T-helper 1 cell treated with Interleukin-12 subunit alpha and Interleukin-12 subunit beta and Interleukin-4 antibody, amounts not matched to agents 30 ng/mL and 1 ng/mL, for 36 hours (primary cell): ENCODE measurements at regions not wholly inside any gene's neighbourhood (a gene's known extent, or its start where the extent isn't known, plus 50 kb on each side); places are given as distances from the start of the nearest gene placed in this dataset.

Experiments used
- intact Hi-C: fragments of 100-400 bp; cut with micrococcal nuclease; formaldehyde crosslinking; loops from one replicate; pipeline ENCODE4 v1.15.1; 2024

DNA sequence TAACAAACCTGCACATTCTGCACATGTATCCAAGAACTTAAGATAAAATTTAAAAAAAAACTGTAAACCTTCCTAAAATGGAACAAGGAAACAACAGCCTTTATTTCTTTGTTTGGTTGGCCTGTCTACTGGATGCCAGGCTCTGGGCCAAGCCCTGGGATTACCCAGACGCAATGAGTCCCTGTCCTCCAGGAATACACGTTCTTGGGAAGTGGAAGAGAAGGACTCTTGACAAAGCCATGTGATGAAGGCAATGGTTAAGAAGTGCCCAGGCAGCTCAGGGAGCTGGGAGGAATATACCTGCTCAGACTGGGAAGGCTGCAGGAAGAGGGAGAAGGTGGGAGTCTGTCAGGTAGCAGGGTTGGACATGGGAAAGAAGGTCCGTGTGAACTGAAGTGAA is 115.4 kb downstream of the AXIN2 start:
- intact Hi-C loops, result no loop called here

DNA sequence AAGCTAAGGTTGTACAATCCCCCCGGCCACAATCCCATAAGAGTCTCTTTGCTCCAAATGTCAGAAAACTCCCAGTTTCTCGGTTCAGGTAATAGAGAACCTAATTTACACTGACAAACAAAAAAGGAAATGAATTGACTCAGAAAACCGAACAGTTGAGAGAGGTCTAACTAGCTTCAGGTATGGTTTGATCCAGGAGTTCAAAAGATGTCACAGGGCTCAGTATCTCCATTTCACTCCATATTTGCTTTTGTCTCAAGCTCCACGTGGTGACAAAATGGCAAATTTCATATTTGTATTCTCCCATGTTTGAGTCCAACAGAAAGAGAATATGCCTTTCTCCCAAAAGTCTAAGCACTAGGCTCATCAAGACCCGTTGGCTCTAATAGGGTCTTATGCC is 117.4 kb downstream of the AXIN2 start:
- intact Hi-C loops, result no loop called here

DNA sequence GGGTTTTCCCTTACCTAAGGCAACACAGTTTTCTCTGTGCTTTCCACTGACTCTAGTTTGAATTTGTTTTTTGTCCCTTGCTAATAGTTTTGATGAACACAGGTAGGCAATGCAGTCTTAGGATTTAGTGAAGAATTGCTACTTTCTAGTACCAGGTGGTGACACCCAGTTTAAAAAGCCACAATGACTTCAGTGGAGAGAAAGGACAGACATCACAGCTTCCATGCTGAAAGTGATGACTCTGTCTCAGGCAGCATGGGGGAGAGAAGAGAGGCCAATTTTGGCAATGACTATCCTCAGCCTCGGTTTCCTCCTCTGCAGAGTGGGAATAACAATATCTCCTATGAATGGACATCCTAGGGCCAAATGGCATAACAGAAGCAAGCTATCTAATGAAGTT is 118.8 kb downstream of the AXIN2 start:
- intact Hi-C loops, result no loop called here

DNA sequence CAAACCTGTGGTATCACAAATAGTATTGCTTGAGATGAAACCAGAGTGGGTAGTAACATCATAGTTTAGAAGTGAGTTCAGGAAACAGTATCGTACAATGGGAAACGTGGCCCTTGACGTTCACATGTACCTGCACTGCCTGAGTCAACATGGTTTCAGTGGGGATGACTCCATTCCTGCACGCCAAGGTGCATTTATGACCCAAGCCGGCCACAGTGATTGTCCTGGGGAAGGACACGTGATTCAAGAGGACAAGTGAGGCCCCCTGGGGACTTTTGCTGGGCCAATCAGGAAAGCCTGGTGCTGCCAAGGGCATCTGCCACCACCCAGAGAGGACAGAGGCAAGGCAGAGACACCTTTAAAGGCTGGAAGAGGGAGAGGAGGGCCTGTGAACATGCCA is 119.2 kb downstream of the AXIN2 start:
- intact Hi-C loops, result no loop called here

DNA sequence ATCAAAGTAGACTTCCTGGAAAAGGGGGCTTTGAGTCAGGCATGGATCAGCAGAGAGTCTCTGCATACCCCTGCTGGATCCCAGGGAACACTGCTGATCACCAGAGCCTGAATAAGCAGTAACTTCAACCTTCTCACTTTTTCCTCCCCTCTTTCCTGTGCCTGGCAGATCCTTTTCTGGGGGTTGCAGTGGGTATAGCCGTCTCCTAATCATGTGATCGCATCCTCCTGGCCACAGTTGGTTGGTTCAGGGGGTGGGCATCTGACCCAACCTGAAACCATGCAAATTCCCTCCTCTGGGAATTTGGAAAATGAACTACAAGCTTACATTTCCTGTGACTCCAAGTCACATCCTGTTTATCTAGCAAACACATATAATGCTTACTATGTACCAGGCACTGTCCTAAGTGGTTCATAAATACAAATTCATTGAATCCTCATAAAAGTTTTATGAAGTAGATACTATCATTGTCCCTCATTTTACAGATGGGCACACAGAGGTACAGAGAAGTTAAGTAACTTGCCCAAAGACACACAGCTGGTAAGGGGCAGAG is 120.3 kb downstream of the AXIN2 start:
- intact Hi-C loops, result no loop called here

DNA sequence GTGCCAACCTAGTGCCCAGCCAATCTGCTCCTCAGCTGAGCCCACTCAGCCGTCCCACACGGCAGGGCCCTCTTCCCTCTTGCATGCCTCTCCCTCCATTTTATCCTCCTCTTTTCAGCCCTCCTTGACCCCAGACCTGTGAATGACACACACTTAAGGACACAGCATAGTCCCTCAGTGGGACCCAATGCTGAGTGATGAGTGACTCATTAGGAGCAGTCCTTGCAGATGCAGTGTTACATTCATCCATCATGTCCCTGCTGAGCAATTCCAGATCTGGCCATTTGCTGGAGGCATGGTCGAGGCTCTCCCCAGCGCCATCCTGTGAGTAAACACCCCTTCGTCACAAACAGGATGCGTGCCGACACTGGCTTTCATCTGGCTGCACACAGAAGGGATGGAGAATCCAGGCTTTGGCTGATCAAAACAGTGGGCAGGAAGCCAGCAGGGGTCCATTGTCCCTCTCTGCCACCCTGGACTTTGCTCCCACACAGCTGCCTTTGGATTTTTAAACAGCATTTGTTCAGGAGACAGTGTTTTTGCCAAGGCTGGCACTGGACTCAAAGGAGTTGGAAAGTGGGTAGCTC is 122.6 kb downstream of the AXIN2 start:
- intact Hi-C loops, result no loop called here

DNA sequence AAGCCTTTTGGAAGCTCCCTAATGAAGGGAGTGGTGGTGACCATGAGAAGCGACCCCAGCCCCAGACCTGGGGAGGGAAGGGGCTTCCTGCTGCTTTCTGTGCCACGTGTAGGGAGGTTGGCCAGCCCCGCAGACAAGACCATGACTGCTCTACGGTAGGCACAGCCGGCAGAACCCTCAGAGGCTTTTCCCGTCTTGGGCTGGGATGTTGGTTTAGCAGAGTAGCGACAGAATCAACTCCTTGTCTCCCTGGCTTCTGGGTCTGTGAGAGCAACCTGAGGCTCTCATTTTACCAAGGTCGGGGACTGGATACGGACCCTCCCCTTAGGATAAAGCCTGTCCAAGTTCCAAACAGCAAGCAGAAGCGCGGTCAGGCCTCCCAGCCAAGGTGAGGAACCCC is 123.3 kb downstream of the AXIN2 start:
- intact Hi-C loops, result no loop called here

DNA sequence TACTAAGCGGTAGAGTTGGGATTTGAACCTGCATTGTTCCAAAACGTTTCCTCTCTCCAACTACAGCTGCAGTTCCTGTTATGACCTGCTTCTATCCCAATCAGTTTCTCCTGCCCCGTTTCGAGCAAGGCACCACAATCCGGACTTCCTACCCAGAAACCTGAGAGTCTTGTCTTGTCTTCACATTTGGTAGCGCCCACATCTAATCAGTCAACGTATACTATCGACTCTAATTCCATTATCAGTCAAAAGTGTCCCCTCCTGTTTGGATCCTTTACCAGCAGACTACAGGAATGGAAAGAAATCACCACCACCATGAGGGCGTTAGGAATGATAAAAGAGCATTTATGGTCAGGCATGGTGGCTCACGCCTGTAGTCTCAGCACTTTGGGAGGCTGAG is 124.6 kb downstream of the AXIN2 start:
- intact Hi-C loops, result no loop called here

DNA sequence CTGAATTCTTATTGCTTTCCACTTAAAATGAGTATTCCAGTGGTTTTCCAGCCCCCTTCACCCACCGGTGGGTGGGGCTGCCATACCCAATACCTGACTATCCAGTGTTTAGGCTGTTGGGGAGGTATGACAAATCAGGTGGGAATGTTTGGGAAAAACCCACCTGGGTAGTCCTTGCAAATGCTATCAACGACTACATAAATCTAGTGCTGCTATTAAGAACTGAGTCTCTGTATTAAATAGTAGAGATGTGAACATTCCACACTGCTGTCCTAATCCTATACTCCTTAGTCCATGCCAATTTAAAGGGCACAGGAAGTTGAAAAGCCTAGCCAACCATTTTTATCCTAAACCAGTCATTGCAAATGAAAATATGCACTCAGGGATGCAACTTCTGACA is 126.6 kb downstream of the AXIN2 start:
- intact Hi-C loops, result no loop called here

DNA sequence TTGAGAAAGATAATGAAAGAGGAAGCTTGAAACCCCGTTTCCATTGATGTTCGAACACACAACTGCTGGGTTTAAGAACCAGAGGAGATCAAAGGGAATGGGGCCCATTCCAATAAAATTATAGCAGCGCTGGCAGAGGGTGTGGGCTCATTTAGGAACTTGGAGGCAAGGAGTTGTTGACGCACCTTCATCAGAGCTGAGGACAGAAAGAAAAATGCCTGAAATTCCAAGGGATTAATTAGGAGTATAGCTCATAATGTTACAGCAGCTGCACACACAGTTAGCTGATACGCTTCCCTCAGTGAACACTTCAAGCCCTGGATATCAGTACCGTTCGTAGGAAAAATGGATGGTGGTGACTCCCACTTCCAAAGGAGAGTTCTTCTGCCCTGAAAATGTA is 127.2 kb downstream of the AXIN2 start:
- intact Hi-C loops, result no loop called here

DNA sequence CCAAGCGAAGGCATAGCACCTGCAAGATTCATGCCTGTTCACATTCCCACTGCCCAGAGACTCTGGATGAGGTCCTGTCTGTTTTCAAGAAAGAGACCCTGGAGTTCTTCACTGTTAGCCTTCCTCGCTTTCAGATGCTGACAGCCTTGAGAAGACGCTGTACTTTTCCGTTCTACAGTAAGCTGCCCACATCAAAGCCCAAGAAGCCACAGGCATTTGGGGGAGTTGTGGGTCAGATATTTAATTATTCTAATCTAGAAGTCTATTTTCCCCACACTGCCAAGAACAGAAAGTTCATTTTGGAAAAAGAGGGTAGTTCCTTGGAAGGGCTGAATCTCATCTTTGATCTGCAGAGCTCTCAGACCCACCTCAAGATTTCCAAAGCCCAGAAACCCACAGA is 127.9 kb downstream of the AXIN2 start:
- intact Hi-C loops, result no loop called here

DNA sequence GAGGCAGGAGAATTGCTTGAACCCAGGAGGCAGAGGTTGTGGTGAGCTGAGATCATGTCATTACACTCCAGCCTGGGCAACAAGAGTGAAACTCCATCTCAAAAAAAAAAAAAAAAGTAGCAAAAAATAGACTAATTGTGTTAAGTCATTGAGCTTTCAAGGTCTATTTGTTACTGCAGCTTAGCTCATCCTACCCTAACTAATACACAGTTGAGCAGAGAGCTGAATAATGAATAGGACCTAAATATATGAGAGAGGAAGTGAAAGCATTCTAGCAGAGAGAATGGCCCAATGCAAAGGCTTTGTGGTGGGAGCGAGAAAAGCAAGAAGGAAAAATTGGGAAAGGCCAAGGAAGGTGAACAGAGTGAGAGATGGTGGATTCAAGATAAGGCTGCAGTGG is 128.3 kb downstream of the AXIN2 start:
- intact Hi-C loops, result no loop called here

DNA sequence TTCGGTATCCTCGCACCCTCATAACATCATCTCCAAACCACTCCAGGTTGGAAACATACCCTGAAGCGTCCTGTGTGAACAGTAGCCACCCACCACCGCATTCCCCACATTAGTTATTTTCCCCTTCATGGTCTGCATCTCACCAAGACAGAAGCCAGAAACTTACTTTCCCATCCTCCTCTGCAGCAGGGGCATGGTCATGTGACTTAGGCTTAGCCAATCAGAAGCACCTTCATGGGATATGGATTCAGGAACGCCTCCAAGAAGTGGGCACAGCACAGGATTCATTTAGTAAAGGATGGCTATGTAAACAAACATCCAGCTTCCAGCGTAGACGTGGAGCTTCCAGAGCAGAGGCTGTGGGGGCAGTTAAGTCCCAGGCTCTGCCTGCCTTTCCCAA is 130.3 kb downstream of the AXIN2 start:
- intact Hi-C loops, result no loop called here

DNA sequence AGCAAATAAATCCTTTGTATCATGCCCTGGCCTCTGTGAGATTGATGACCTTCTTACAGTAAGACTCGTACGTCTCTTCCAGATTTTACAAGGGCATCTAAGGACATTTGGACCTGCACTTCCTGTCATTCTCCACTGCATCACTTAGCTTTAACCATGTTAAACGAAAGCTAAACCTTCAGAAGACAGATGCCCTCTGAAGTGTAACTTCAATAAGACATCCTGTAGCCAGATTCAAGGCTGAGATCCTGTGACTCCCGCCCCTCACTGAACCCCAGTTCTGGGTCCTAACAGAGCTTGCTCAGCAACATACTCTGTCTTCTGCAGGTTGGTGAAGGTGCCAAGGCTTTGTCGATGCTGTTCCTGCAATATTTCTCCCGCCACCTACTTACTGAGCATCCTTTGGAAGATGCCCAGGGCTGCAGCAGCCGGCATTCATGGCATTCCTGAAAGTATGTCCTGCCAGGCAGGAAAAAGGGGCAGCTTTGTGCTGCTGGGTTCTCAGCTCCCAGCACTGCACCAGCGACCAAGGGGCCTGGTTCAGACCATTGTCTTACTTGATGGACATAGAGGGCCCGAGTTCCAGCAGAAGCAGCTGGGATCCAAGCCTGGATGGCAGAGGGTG is 131.1 kb downstream of the AXIN2 start:
- intact Hi-C loops, result no loop called here

DNA sequence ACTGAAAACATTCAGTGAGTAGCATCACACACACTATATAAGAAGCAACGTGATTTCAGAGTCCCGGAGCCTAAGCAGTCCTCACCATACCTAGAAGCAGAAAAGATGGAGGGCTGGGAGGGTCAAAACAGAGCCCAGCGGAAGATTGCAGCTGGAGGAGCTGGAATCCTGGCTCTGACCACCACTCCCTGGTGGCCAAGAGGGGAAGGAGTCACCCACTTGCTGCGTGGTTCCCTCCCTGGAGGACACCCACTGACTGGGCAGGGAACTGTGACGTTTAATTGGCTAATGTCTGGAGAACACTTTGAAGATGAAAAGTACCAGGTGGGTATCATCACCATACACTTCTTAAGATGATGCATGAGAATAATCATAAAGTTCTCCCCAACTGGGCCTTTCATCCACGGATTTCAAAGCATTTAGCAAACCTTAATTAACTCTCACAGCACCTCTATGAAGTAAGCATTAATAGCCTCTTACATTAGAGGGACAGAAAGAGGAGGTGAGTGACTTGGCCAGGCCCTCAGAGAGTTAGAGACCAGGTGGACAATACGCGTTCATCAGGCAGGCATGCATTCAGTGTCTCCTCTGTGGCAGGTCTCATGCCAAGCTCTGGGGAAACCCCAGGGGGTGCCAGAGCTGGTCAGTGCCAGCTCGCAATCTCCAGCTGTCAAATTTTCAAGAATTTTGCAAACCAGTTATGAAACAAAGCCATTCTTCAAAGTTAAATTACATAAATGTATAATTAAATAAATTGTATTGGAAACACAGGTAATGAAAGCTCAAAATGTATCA is 137.9 kb downstream of the AXIN2 start:
- intact Hi-C loops, result no loop called here

DNA sequence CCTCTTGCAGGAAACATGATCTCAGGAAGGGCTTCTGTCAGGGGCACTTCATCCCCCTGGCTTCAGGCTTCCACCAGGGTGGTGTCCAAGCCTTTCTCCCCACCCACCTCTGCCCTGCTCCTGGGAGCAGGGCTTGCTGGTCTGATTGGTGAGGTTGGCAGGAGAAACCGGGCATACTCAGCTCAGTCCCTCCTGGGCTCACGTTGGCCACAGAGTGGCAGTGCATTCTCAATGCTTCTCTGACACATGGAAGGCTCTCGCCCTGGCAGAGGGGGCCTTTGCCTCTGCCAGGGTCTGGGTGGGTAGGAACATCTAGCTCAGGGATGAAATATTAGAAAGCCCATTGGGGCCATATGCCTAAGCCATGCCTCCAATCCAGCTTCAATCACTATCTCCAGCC is 142.8 kb downstream of the AXIN2 start:
- intact Hi-C loops, result no loop called here

DNA sequence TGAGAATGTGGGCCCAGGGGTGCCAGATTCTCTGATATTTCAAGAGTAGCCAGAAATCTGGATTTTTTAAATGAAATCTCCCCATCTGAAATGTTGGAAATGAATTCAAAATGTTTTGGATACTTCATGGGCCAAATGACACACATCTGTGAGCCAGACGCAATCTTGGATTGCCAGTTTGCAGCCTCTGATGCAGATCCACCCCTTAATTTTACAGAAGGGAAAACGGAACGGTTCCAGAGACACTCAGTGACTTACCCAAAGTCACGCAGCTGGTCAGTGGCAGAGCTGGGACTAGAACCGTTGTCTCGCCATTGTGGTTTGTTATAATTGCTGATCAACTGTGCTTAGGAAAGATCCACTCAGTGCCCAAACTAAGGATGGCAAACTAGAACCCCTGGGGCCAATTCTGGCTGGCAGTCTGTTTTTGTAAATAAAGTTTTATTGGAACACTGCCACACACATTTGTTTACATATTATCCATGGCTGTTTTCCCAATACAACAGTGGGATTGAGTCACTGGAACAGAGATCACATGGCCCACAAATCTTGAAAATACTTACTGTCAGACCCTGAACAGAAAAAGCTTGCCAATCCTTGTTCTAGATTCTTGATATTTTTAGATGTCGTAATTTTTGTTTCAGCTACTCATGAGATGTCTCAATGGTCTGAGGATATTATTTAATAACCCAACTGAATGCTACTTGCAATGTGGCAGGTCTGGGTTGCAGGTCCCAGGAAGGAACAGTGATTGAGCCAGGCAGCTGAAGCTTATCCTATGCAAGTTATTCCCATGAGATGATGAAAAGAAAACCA is 143.8 kb downstream of the AXIN2 start:
- intact Hi-C loops, result no loop called here

DNA sequence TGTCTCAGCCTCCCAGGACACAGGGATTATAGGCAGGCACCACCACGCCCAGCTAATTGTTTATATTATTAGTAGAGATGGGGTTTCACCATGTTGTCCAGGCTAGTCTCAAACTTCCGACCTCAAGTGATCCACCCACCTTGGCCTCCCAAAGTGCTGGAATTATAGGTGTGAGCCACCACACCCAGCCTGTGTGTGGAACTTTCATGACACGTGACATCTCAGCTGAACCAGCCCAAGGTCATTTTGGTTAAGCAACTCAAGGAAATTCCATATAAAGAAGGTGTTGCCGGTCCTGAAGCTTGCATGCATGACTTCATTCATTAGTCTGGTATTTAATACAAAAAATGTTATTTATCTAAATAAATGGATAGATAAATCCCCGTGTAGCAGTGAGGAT is 145.5 kb downstream of the AXIN2 start:
- intact Hi-C loops, result no loop called here

DNA sequence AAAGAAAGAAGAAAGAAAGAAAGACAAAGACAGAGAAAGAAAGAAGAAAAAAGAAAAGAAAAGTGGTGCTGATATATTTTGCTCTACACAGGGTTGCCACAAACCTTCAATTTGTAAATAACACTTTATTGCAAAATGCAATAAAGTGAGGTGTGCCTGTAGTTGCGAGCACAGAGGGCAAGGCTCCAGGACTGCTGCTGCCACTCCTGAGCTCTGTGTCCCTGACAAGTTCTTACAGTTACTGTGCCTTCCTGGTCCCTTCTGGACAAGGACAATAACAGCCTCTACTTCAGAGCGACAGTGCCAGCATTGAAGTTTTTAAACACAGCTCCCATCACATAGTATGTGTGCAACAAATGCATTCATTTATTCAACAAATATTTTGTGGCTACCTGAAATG is 148.1 kb downstream of the AXIN2 start:
- intact Hi-C loops, result no loop called here

DNA sequence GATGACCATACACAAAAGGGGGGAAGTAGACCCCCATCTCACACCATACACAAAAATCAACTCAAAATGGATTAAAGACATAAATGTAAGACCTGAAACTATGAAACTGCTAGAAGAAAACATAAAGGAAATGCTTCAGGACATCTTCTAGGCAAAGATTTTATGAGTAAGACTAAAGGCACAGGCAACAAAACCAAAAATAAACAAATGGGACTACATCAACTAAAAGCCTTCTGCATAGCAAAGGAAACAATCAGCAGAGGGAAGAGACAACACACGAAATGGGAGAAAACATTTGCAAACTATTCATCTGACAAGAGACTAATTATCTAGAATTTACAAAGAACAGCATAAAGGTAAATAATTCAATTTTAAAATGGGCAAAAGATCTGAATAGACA is 152.1 kb downstream of the AXIN2 start:
- intact Hi-C loops, result no loop called here

DNA sequence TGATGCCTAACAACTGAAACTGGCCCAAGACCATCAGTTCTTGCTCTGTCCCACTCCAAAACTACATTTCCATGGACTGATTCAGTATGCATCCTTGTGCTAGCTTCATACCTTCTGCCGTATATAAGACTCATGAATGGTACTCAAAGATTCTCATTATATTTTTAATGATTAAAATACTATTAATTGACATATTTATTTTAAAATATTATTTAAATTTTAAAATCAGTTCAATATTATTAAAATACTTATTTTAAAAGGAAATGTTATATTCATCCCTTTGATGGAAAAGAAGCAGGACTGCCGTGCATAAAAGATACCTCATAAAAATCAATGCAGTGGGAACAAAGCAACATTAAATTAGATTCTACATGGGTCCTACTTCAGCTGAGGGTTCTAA is 153.4 kb downstream of the AXIN2 start:
- intact Hi-C loops, result no loop called here

DNA sequence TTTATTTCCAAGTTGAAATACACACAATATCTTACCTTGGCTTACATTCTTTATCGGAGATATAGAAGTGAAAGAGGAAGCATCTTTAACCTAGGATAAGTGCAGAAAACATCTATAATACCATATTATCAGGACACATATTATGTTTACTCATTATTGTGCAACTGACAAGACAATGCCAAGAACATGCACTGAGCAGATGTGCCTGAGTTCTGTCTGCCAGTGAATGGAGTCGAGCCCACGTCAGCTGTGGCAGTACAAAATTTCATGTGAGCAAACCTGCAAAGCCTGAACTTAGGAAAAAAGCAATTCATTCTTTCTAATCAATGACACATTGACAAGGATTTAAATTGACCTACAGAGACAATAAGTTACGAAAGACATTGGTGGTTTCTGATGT is 154.4 kb downstream of the AXIN2 start:
- intact Hi-C loops, result no loop called here
